IMR-90 (cell line): ENCODE measurements at regions not wholly inside any gene's neighbourhood (a gene's known extent, or its start where the extent isn't known, plus 50 kb on each side); places are given as distances from the start of the nearest gene placed in this dataset.

Source experiments
- ATAC-seq: fragments of 200-7000 bp; cut with Tn5 transposase; 2 replicates; pipeline ENCODE4 v1.9.1; 2020; ENCODE audit warnings: low read depth, mild to moderate bottlenecking, moderate library complexity
- BruUV-seq: library from RNA; stranded (reverse); fragments of 400-500 nt; replicated peaks from 2 replicates; lab custom pipeline; 2021; lab: Mats Ljungman, UMichigan
- CTCF ChIA-PET: fragments of 300-600 bp; formaldehyde crosslinking; extraction: SDS; loops from one replicate; lab custom pipeline; 2021; ENCODE audit warnings: antibody characterized with exemption; lab: Yijun Ruan, JAX
- POLR2A ChIA-PET: fragments of 300-600 bp; sonication (Branson Sonifier 250); formaldehyde crosslinking; loops from one replicate; lab custom pipeline; 2022; ENCODE audit warnings: antibody characterized with exemption; ENCODE audit not compliant: unreplicated experiment; lab: Charles Lee
- DNase-seq: peaks from one replicate; pipeline ENCODE4 v3.0.0; 2013
- H2AFZ ChIP-seq: replicated peaks from 2 replicates; pipeline ENCODE3; 2013; ENCODE audit warnings: low read length, mild to moderate bottlenecking; ENCODE audit not compliant: poor library complexity
- H2AK5ac ChIP-seq: 2 replicates; pipeline ENCODE4 v1.6.1; 2013; ENCODE audit warnings: low read depth, low read length, inconsistent platforms
- H2AK9ac ChIP-seq: replicated peaks from 2 replicates; pipeline ENCODE3; 2013; ENCODE audit warnings: mild to moderate bottlenecking, low read depth, low read length, moderate library complexity; ENCODE audit not compliant: poor library complexity
- H2BK120ac ChIP-seq: 2 replicates; pipeline ENCODE4 v1.6.1; 2013; ENCODE audit warnings: low read depth, low read length, inconsistent platforms
- H2BK15ac ChIP-seq: 3 replicates; pipeline ENCODE4 v1.6.1; 2013; ENCODE audit warnings: low read depth, low read length, inconsistent platforms
- H2BK20ac ChIP-seq: 2 replicates; pipeline ENCODE4 v1.6.1; 2013; ENCODE audit warnings: low read depth, mild to moderate bottlenecking, inconsistent platforms, low read length, moderate library complexity
- H2BK5ac ChIP-seq: 2 replicates; pipeline ENCODE4 v1.6.1; 2013; ENCODE audit warnings: mild to moderate bottlenecking, low read depth, low read length, inconsistent platforms; ENCODE audit not compliant: poor library complexity, severe bottlenecking
- H3K14ac ChIP-seq: replicated peaks from 2 replicates; pipeline ENCODE4 v1.6.1; 2013; ENCODE audit warnings: low read depth, low read length, inconsistent platforms
- H3K18ac ChIP-seq: 2 replicates; pipeline ENCODE4 v1.6.1; 2013; ENCODE audit warnings: low read depth, low read length, control low read depth
- H3K23ac ChIP-seq: 2 replicates; pipeline ENCODE4 v1.6.1; 2013; ENCODE audit warnings: low read depth, low read length, inconsistent platforms
- H3K27ac ChIP-seq: 2 replicates; pipeline ENCODE4 v1.5.1; 2013; ENCODE audit warnings: mild to moderate bottlenecking, control low read depth, low read length; ENCODE audit not compliant: insufficient read depth
- H3K27me3 ChIP-seq: 2 replicates; pipeline ENCODE4 v1.6.1; 2013; ENCODE audit warnings: low read length; ENCODE audit not compliant: control insufficient read depth, insufficient read depth
- H3K36me3 ChIP-seq: 2 replicates; pipeline ENCODE4 v1.6.1; 2013; ENCODE audit warnings: low read length, mixed read lengths; ENCODE audit not compliant: control insufficient read depth, insufficient read depth
- H3K4ac ChIP-seq: 2 replicates; pipeline ENCODE4 v1.6.1; 2013; ENCODE audit warnings: low read depth, low read length, inconsistent platforms
- H3K4me1 ChIP-seq: 2 replicates; pipeline ENCODE4 v1.6.1; 2013; ENCODE audit warnings: low read length, mixed read lengths; ENCODE audit not compliant: control insufficient read depth, insufficient read depth
- H3K4me2 ChIP-seq: 2 replicates; pipeline ENCODE4 v1.6.1; 2013; ENCODE audit warnings: low read depth, mild to moderate bottlenecking, control low read depth, low read length, moderate library complexity
- H3K4me3 ChIP-seq: 2 replicates; pipeline ENCODE4 v1.5.1; 2013; ENCODE audit warnings: low read depth, mild to moderate bottlenecking, control low read depth, low read length, moderate library complexity; ENCODE audit not compliant: insufficient read depth
- H3K56ac ChIP-seq: 2 replicates; pipeline ENCODE4 v1.6.1; 2013; ENCODE audit warnings: low read length, inconsistent platforms; ENCODE audit not compliant: insufficient read depth; ENCODE audit errors: extremely low read depth
- H3K79me1 ChIP-seq, 2 experiments: 2 replicates each; pipeline ENCODE4 v1.6.1; 2013; ENCODE audit warnings: low read length in 2 of 2, inconsistent platforms in 1 of 2, low read depth in 1 of 2
- H3K9ac ChIP-seq: 2 replicates; pipeline ENCODE4 v1.6.1; 2013; ENCODE audit warnings: low read depth, low read length, control low read depth
- H3K9me1 ChIP-seq: 2 replicates; pipeline ENCODE4 v1.6.1; 2013; ENCODE audit warnings: low read length, inconsistent platforms; ENCODE audit not compliant: insufficient read depth
- H3K9me3 ChIP-seq: 2 replicates; pipeline ENCODE4 v1.6.1; 2013; ENCODE audit warnings: low read length; ENCODE audit not compliant: control insufficient read depth, insufficient read depth
- H4K20me1 ChIP-seq: 2 replicates; pipeline ENCODE4 v1.6.1; 2013; ENCODE audit warnings: low read length, inconsistent platforms; ENCODE audit not compliant: insufficient read depth
- H4K5ac ChIP-seq: 2 replicates; pipeline ENCODE4 v1.6.1; 2013; ENCODE audit warnings: mild to moderate bottlenecking, low read depth, low read length, control low read depth
- H4K8ac ChIP-seq, 2 experiments: 2 replicates each; pipeline ENCODE4 v1.6.1; 2013; ENCODE audit warnings: low read depth in 2 of 2, low read length in 2 of 2, control low read depth in 1 of 2, inconsistent platforms in 1 of 2
- H4K91ac ChIP-seq: 2 replicates; pipeline ENCODE4 v1.6.1; 2013; ENCODE audit warnings: low read depth, low read length, inconsistent platforms; ENCODE audit not compliant: insufficient read depth
- BHLHE40 ChIP-seq: fragments of 150-350 bp; IDR thresholded peaks from 2 replicates; pipeline ENCODE4 v1.6.1; 2016; ENCODE audit warnings: mild to moderate bottlenecking, low read depth, low read length
- CEBPB ChIP-seq: IDR thresholded peaks from 2 replicates; pipeline ENCODE4 v1.6.1; 2012; ENCODE audit warnings: low read depth, low read length, improper control_type of control experiment
- FOS ChIP-seq: fragments of 150-350 bp; IDR thresholded peaks from 2 replicates; pipeline ENCODE4 v1.6.1; 2016; ENCODE audit warnings: low read depth, low read length
- NFE2L2 ChIP-seq: fragments of 150-350 bp; IDR thresholded peaks from 2 replicates; pipeline ENCODE4 v1.6.1; 2016; ENCODE audit warnings: low read depth, mild to moderate bottlenecking, low read length
- POLR2A ChIP-seq: IDR thresholded peaks from 2 replicates; pipeline ENCODE4 v1.6.1; 2012; ENCODE audit warnings: mild to moderate bottlenecking, low read depth, low read length
- RAD21 ChIP-seq: IDR thresholded peaks from 2 replicates; pipeline ENCODE4 v1.6.1; 2012; ENCODE audit warnings: low read length, improper control_type of control experiment
- RFX5 ChIP-seq: IDR thresholded peaks from 2 replicates; pipeline ENCODE4 v1.8.0; 2012; ENCODE audit warnings: low read depth, mild to moderate bottlenecking, low read length, moderate library complexity
- WGBS, 2 experiments: methylation state at CpG; one replicate each; pipeline versions ENCODE4 v1.1.5 to v1.1.7; 2013; ENCODE audit warnings: missing lambda C conversion rate in 2 of 2; ENCODE audit not compliant: insufficient read length in 1 of 2; ENCODE audit errors: extremely low coverage in 2 of 2; 5-methylcytosine and 5-hydroxymethylcytosine counted together
- dilution Hi-C: fragments of 300-500 bp; cut with HindIII; formaldehyde crosslinking; loops from one replicate; pipeline ENCODE4 v1.14.3; 2018; ENCODE audit warnings: low sequenced_read_pairs; ENCODE audit not compliant: unreplicated experiment
- in situ Hi-C: fragments of 300-500 bp; cut with MboI; formaldehyde crosslinking; loops from 3 replicates; pipeline ENCODE4 v1.14.3; 2019; ENCODE audit warnings: low sequenced_read_pairs, inconsistent platforms, mixed read lengths
- intact Hi-C: fragments of 100-400 bp; cut with micrococcal nuclease; formaldehyde crosslinking; loops from 2 replicates; pipeline ENCODE4 v1.10.0; 2022
- TF ChIP-seq, protein P1 (sequence below): conservative IDR thresholded peaks from 2 replicates; pipeline ENCODE4 v1.5.1; 2012; ENCODE audit warnings: mild to moderate bottlenecking, low read depth, low read length, improper control_type of control experiment
- TF ChIP-seq, protein P2 (sequence below): fragments of 150-350 bp; IDR thresholded peaks from 2 replicates; pipeline ENCODE4 v1.6.1; 2016; ENCODE audit warnings: low read depth, mild to moderate bottlenecking, low read length, moderate library complexity, borderline replicate concordance

DNA sequence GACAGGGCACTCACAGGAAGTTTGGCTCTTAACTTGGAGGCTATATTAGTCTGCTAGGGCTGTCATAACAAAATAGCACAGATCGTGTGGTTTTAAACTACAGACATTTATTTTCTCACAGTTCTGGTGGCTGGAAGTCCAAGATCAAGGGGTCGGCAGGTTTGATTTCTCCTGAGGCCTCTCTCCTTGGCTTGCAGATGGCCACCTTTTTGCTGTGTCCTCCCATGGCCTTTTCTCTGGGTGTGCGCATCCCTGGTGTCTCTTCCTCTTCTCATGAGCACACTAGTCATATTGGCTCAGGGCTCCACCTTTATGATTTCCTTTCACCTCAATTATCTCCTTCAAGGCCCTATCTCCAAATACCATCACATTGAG is 69.3 kb downstream of the FOXB1 start:
- Histone ChIP-seq H3K27me3 (peaks cover 2% of the 10 kb centered on the region), H3K36me3 (no peaks in the 10 kb centered on the region), H3K9ac (no peak overlapping the region), H2BK20ac (no peak overlapping the region), H4K5ac (no peak overlapping the region), H3K23ac (no peak overlapping the region), H2BK5ac (no peak overlapping the region), H3K14ac (no peak overlapping the region), H2BK120ac (no peak overlapping the region), H2BK15ac (no peak overlapping the region), H3K4me1 (peaks cover 3% of the 10 kb centered on the region), H3K4me2 (no peak overlapping the region), H3K56ac (no peak overlapping the region), H2AFZ (no peak overlapping the region), H3K27ac (no peak overlapping the region), H4K8ac (no peak overlapping the region), H3K79me1 (no peaks in the 10 kb centered on the region), H3K4ac (no peak overlapping the region), H4K91ac (no peak overlapping the region), H2AK9ac (no peak overlapping the region), H3K18ac (no peak overlapping the region), H2AK5ac (no peak overlapping the region), H4K20me1 (no peaks in the 10 kb centered on the region), H3K9me1 (no peaks in the 10 kb centered on the region), H3K4me3 (no peak overlapping the region), H3K9me3 (no peaks in the 10 kb centered on the region)
- in situ Hi-C loops, result no loop called here
- DNase-seq (no peak), ATAC-seq (no peak)
- WGBS, 2 experiments, result 93% methylated on average over 2 of the region's 3 CpGs; no CpG with 5 or more reads in 1 of the 2 experiments
- BruUV-seq, result no TSS peak
- ChIA-PET CTCF (no interaction called here), POLR2A (no interaction called here)
- TF ChIP-seq, protein P1, sequence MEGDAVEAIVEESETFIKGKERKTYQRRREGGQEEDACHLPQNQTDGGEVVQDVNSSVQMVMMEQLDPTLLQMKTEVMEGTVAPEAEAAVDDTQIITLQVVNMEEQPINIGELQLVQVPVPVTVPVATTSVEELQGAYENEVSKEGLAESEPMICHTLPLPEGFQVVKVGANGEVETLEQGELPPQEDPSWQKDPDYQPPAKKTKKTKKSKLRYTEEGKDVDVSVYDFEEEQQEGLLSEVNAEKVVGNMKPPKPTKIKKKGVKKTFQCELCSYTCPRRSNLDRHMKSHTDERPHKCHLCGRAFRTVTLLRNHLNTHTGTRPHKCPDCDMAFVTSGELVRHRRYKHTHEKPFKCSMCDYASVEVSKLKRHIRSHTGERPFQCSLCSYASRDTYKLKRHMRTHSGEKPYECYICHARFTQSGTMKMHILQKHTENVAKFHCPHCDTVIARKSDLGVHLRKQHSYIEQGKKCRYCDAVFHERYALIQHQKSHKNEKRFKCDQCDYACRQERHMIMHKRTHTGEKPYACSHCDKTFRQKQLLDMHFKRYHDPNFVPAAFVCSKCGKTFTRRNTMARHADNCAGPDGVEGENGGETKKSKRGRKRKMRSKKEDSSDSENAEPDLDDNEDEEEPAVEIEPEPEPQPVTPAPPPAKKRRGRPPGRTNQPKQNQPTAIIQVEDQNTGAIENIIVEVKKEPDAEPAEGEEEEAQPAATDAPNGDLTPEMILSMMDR, result no peak
- TF ChIP-seq CEBPB (no peak), BHLHE40 (no peak), NFE2L2 (no peak), FOS (no peak), POLR2A (no peak), RAD21 (no peak), RFX5 (no peak)
- TF ChIP-seq, protein P2, sequence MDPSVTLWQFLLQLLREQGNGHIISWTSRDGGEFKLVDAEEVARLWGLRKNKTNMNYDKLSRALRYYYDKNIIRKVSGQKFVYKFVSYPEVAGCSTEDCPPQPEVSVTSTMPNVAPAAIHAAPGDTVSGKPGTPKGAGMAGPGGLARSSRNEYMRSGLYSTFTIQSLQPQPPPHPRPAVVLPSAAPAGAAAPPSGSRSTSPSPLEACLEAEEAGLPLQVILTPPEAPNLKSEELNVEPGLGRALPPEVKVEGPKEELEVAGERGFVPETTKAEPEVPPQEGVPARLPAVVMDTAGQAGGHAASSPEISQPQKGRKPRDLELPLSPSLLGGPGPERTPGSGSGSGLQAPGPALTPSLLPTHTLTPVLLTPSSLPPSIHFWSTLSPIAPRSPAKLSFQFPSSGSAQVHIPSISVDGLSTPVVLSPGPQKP, result no peak
- intact Hi-C loops, result no loop called here
- dilution Hi-C loops, result no loop called here
